ENCODE measurements at regions not wholly inside any gene's neighbourhood (a gene's known extent, or its start where the extent isn't known, plus 50 kb on each side); places are given as distances from the start of the nearest gene placed in this dataset.

GRCh38 chr6:1086446-1087153, 225.3 kb upstream of the FOXQ1 start:
- Mint-ChIP-seq H3K4me1 (no peaks in the 10 kb centered on the region), H3K9me3 (no peaks in the 10 kb centered on the region), H3K27me3 (peaks cover 18% of the 10 kb centered on the region), H3K27ac (peak overlapping the region in 1 of 2 donors; percentile 57), H3K4me3 (no peak overlapping the region)
- no peak for DNase-seq
- ATAC-seq: no peak

GRCh38 chr6:1082285-1082935, 229.5 kb upstream of the FOXQ1 start:
- peaks cover 20% of the 10 kb centered on the region for H3K27me3 Mint-ChIP-seq
- H3K27ac Mint-ChIP-seq: peak overlapping the region in 1 of 2 donors; percentile 37
- H3K9me3 Mint-ChIP-seq: no peaks in the 10 kb centered on the region
- DNase-seq: no peak
- no peaks in the 10 kb centered on the region for H3K4me1 Mint-ChIP-seq
- H3K4me3 Mint-ChIP-seq: no peak overlapping the region
- no peak for ATAC-seq

- no peak for ATAC-seq
- Mint-ChIP-seq H3K4me1 (no peaks in the 10 kb centered on the region), H3K4me3 (no peak overlapping the region), H3K27me3 (peaks cover 22% of the 10 kb centered on the region), H3K27ac (no peak overlapping the region), H3K9me3 (no peaks in the 10 kb centered on the region)
- DNase-seq: no peak
Measured at GRCh38 chr6:1081551-1082284, 230.2 kb upstream of the FOXQ1 start.

DNA sequence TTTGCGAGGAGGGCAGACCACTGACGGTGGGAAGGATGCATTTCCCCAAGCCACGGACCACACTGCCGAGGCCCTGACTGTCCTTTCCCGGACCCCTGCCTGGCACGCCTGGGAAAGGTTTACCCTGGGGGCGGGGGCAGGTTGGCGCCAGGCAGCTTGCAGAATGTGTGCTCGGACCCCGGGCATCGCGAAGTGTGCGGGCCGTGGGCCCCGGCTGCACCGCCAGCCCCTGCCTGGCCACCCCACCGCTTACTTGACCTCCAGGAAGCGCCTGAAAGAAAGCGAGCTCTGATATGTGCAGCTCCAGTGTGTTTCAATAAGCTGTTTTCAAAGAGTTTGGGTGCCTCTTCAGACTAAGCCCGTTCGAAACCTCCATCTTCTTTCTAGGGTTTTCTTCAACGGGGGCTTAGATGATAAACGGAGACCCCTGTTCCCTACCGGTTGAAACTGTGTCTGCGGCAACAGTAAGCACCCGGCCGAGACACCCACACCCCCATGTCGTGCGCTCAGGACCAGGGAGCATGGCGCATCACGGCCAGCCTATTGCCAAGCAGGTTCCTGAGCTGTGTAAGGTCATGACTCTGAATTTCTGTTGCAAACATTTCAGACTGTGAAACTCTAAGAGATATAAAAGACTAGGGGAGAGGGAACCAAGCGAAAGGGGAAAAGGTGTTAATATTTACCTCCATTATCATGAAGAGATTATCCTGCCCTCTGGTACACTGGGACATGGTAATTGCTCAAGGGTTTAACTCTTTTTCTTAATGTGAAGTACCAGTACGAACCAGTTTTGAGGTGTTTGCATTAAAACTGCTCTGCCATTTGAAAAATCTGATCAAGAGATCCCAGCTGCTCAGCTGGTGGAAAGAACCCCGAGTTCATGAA, 231.2 kb upstream of the FOXQ1 start:
- no peak for DNase-seq
- no peak for ATAC-seq
- H3K27ac Mint-ChIP-seq: no peak overlapping the region
- no peaks in the 10 kb centered on the region for H3K4me1 Mint-ChIP-seq
- H3K4me3 Mint-ChIP-seq: no peak overlapping the region
- H3K9me3 Mint-ChIP-seq: no peaks in the 10 kb centered on the region
- H3K27me3 Mint-ChIP-seq: peaks cover 23% of the 10 kb centered on the region

DNA sequence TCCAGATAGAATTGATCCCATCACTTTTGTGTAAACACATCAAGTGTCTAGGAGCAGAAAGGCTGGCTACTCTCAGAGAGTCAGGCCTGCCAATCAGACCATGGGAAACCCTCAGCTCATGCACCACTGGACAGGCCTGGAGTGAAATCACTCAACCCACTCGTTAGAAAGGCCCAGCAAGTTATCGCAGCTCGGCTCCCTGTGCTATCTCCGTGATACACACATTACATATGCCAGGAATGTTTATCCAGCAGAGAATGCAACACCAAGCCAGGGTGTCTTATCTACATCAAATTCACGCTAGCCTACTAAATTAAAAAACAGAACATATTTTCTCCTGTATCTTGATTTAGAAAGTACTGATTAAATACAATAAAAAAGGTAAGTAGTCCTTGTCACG, 232.4 kb upstream of the FOXQ1 start:
- Mint-ChIP-seq H3K4me1 (no peaks in the 10 kb centered on the region), H3K27ac (no peak overlapping the region), H3K4me3 (no peak overlapping the region), H3K9me3 (no peaks in the 10 kb centered on the region), H3K27me3 (peaks cover 26% of the 10 kb centered on the region)
- DNase-seq (no peak), ATAC-seq (no peak)

DNA sequence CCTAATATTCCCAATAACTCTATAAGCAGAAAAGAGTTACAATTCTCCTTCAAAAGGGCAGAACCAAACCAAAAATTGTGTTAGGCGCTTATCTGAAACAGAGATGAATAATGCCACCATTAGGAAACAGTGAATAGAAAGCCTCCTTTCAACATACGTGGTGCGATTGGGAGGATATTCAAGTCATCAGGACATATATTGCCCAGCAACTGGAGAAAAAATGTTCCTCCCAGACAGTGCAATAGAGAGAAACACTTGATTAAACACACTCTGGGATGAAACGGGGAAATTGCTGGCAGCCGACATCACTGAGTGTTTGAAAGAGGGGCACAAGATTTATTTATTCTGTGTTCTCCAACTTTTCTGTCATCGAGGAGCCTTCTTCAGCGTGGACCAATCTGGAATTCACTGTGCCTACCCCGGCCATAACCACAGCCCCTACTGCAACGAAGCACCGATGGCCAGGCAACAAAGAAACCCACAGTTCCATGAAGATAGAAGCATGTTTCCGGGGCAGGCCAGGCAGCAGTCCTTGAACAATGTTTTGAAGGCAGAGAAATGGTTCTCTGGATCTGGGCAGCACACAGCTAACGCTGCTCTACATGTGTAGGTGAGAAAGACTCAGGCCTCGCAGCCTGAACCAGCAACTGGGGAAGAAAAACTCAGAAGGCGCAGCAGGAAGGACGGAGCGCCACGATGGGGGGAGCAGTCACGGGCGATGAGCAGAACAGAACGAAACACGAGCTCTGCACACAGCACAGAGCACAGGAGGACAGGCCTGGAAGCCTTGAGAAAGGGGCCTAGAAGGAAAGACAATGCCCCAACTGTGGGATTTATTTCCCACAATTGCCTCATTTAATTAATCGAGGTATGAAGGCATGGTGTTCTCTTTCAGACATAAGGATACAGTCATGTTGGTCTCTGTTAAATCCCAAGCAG, 234.2 kb upstream of the FOXQ1 start:
- H3K4me3 Mint-ChIP-seq: no peak overlapping the region
- no peak overlapping the region for H3K27ac Mint-ChIP-seq
- H3K9me3 Mint-ChIP-seq: no peaks in the 10 kb centered on the region
- DNase-seq: no peak
- H3K27me3 Mint-ChIP-seq: peaks cover 26% of the 10 kb centered on the region
- H3K4me1 Mint-ChIP-seq: no peaks in the 10 kb centered on the region
- no peak for ATAC-seq

GRCh38 chr6:1076531-1077459, 235.1 kb upstream of the FOXQ1 start:
- Mint-ChIP-seq H3K9me3 (no peaks in the 10 kb centered on the region), H3K27ac (no peak overlapping the region), H3K4me1 (no peaks in the 10 kb centered on the region), H3K27me3 (peaks cover 26% of the 10 kb centered on the region), H3K4me3 (no peak overlapping the region)
- ATAC-seq (no peak), DNase-seq (no peak)

- no peak overlapping the region for H3K4me3 Mint-ChIP-seq
- no peaks in the 10 kb centered on the region for H3K4me1 Mint-ChIP-seq
- DNase-seq (no peak), ATAC-seq (no peak)
- H3K9me3 Mint-ChIP-seq: no peaks in the 10 kb centered on the region
- peaks cover 27% of the 10 kb centered on the region for H3K27me3 Mint-ChIP-seq
- no peak overlapping the region for H3K27ac Mint-ChIP-seq
Measured at GRCh38 chr6:1075880-1076279, 236.0 kb upstream of the FOXQ1 start.

GRCh38 chr6:1075444-1075843, 236.5 kb upstream of the FOXQ1 start:
- H3K9me3 Mint-ChIP-seq: no peaks in the 10 kb centered on the region
- no peak for ATAC-seq

DNA sequence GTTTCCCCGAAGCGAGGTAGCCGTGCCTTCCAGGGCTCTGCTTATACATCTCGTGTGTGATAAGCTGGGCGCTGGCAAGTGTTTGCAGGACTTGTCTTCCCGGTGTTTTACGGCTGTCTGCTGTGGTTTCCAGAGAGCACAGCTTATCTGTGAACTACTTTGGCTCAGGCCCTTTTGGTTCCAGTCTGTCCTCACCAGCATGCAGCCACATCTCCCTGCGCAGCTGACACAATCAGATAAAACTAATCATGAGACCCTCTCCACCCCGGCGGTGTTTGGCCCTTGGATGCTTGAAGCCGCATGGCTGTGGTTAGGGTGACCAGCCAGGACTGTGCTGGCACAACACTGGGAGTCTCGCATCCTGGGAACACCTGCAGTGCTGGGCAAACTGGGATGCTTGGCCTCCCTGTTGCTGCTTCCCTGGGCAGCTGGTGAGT, 241.8 kb upstream of the FOXQ1 start:
- Mint-ChIP-seq H3K9me3 (no peaks in the 10 kb centered on the region), H3K27ac (no peak overlapping the region), H3K4me1 (no peaks in the 10 kb centered on the region), H3K27me3 (peaks cover 21% of the 10 kb centered on the region), H3K4me3 (no peak overlapping the region)
- ATAC-seq (no peak), DNase-seq (no peak)

More at GRCh38 chr6:1075444-1075843, 236.5 kb upstream of the FOXQ1 start:
- H3K27ac Mint-ChIP-seq: no peak overlapping the region
- H3K4me1 Mint-ChIP-seq: no peaks in the 10 kb centered on the region
- H3K27me3 Mint-ChIP-seq: peaks cover 31% of the 10 kb centered on the region
- no peak for DNase-seq
- H3K4me3 Mint-ChIP-seq: no peak overlapping the region

GRCh38 chr6:1068905-1069304, 243.0 kb upstream of the FOXQ1 start:
- Mint-ChIP-seq H3K9me3 (no peaks in the 10 kb centered on the region), H3K4me3 (no peak overlapping the region), H3K27me3 (peaks cover 21% of the 10 kb centered on the region), H3K4me1 (no peaks in the 10 kb centered on the region), H3K27ac (no peak overlapping the region)
- ATAC-seq (no peak), DNase-seq (no peak)

DNA sequence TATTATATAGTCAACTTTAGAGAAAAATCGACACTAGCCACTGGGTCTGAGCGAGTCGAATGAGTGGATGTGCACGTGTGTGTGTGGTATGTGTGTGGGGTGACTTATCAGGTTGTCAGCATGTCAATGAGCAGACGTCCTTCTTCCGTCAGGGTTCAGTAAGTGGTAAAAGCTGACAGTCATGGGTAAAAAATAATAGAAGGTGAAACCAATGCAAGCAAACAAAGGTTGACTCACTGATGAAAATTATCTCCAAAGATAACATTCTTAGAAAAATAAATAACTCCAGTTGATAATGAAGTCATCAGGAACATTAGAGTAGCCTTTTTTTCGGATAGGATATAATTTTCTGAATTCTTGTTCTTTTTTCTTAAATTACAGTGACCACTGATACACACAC, 243.8 kb upstream of the FOXQ1 start:
- ATAC-seq: no peak
- Mint-ChIP-seq H3K4me1 (no peaks in the 10 kb centered on the region), H3K9me3 (no peaks in the 10 kb centered on the region)

DNA sequence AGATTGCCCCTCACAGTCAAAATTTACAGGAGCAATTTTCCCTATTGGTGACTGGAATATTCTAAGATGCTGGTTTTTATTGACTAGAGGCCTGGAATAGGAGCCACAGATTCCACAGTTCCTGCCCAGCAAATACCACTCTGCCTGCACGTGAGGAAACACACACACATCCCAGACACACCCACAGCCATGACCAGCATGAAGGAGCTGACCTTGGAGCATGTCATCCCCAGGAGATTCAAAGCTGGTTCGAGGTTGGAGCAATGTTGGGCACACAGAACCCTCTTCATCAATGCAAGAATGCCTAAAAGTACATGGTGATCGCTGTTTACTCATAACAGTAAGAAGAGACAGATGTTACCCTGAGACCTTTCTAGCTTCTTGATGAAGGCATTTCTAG, 244.6 kb upstream of the FOXQ1 start:
- H3K4me1 Mint-ChIP-seq: no peaks in the 10 kb centered on the region
- H3K9me3 Mint-ChIP-seq: no peaks in the 10 kb centered on the region

More for the DNA sequence above, 243.8 kb upstream of the FOXQ1 start:
- DNase-seq: no peak
- Mint-ChIP-seq H3K4me3 (no peak overlapping the region), H3K27ac (no peak overlapping the region), H3K27me3 (peaks cover 21% of the 10 kb centered on the region)

More for the DNA sequence above, 244.6 kb upstream of the FOXQ1 start:
- ATAC-seq (no peak), DNase-seq (no peak)
- H3K27me3 Mint-ChIP-seq: peaks cover 23% of the 10 kb centered on the region
- no peak overlapping the region for H3K4me3 Mint-ChIP-seq
- H3K27ac Mint-ChIP-seq: no peak overlapping the region
